T1000 (cell line): ENCODE measurements at regions not wholly inside any gene's neighbourhood (a gene's known extent, or its start where the extent isn't known, plus 50 kb on each side); places are given as distances from the start of the nearest gene placed in this dataset.
A peak's percentile ranks its signal among the peaks of the same experiment; 100 is the strongest.

Source experiments
- DNase-seq: peaks from one replicate; lab custom pipeline; 2025; ENCODE audit warnings: mixed read lengths; lab: John Stamatoyannopoulos, UW

- DNase-seq, result no peak
These were observed 266.1 kb upstream of the TMTC4 start for GRCh38 chr13:100940658-100941057.

DNA sequence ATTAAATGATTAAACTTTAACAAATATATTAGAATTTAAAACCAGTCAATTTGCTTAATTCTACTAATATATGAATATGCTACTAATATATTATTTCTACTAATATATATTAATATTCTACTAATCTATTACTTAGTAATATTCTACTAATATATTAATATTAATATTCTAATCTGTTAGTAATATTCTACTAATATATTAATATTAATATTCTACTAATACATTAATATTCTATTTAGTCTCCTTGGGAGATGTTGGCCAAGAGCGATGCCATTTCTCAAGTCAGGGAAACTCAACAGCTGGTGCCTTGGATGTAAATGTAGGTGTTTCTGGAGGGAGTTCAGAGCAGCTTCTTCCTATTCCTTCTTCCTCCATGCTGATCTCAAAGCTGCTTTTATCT, 259.2 kb upstream of the TMTC4 start:
- DNase-seq, result no peak

DNA sequence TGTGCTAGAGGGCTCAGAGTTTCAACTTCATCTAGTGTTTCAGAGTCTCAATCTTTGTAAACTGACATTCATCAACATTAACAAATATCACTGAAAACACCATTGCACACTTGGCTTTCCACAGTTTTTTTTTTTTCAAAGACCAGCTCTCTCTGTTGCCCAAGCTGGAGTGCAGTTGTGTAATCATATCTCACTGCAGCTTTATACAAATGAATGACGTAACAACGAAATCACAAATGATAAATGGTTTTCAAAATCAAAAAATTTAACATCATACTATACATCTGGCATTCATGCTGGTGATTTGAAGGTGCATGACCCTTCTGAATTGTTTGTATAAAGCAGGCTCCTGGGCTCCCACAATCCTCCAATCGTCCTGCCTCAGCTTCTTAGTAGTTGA, 248.0 kb upstream of the TMTC4 start:
- DNase-seq, result no peak

DNA sequence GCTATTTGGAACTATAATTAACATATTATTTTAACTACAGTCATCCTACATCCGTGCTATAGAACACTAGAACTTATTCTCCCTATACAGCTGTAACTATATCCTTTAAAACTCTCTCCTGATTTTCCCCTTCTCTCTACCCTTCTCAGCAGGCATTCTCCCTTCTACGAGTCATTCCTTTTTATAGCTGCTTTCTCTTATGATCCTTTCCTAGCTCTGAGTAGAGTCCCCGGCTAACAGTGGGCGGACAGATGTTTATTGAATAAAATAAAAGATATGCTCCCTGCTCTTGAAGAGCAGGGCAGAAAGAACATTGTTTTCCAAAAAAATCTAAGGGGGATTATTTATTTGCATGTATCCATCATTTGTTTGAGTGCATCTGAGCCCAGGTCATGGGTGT, 246.5 kb upstream of the TMTC4 start:
- no peak for DNase-seq

GRCh38 chr13:100917011-100917410, 242.4 kb upstream of the TMTC4 start:
- DNase-seq, result no peak

DNA sequence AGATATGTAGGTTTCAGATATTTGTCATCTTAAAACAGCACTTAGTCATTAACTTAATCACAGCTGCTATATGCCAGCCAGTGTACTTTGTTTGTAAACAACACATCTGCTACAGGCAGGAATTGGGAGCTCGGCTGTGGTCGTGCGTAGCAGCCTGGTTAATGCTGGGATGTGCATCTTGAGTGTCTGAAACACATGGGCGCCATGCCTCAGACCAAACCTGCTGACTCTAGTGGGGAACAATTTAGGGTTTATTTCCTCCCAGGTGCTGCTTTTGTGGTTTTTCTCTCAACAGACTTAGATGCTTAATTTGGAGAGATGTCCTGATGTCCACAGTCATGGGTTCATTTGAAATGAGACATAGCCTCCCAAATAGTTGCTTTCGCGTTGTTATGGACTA, 238.5 kb upstream of the TMTC4 start:
- DNase-seq, result no peak

DNA sequence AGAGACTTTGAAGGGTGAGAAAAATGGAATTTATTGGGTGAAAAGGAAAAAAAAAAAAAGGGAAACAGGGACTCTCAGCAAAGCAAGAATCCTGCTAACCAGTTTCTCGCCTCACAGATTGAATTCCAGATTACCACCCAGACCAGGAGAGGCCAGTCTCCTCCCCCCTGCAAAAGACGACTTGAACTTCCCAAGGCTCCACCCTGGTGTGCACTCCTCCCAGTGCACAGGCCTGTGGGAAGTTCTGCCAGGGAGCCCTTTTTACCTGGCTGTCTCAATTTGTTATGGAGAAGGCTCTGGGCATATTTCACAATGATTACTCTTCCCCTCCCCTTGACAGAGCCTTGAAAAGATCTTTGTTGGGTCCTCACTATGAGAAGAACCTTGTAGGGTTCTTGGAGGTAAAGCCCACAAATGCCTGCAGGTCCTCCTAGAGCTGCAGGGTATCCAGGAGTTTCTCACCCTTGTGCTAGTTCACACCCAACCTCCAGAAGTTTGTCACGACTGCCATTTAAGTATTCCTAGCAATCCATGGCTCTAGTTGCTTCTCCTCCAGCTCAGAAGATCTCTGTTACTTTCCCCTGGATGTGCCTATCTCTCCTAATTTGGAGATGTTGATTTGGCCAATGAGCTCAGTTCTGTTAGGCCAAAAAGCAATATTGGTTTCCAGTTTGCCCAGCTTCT, 229.8 kb upstream of the TMTC4 start:
- no peak for DNase-seq

GRCh38 chr13:100899720-100900316, 225.2 kb upstream of the TMTC4 start:
- DNase-seq, result no peak

GRCh38 chr13:100898431-100898830, 223.8 kb upstream of the TMTC4 start:
- no peak for DNase-seq

DNA sequence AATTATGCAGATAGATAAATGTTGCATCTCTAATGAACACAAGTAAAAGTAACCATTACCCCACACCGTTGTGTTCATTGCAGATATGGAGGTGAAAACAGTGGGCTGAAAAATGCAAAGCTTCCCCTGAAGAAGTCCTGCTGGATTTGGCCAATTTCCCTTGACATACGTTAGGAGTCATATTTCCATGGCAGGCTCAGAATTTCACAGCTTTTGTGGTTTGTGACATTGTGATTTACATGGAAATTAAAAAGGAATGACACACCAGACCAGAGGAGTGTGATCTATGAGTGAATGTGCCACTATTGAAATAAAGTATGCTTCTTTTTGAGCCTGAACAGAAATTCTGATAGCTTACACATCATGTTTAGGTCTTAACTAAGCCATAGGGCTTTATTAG, 221.1 kb upstream of the TMTC4 start:
- DNase-seq, result no peak

GRCh38 chr13:100892981-100893380, 218.4 kb upstream of the TMTC4 start:
- no peak for DNase-seq

GRCh38 chr13:100890645-100891044, 216.1 kb upstream of the TMTC4 start:
- DNase-seq, result no peak

DNA sequence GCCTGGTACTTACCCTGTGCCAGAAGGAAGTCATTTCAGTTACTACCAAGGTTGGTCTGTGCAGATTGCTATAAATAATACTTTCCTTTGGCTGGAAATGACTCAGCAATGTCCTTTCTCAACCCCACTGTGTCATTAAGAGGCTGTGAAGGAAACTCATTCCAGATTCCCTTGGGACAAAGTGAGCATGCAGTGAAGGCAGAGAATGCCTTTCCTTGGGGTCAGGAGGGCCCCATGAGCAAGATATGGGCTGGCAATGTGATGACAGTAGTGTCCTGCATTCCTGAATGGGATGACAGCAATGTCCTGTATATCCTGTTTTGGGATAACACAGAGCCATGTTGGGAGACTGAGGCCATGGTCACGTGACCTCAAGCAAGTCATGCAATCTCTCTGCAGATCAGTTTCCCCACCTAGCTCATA, 213.1 kb upstream of the TMTC4 start:
- DNase-seq, result peak; percentile 25

DNA sequence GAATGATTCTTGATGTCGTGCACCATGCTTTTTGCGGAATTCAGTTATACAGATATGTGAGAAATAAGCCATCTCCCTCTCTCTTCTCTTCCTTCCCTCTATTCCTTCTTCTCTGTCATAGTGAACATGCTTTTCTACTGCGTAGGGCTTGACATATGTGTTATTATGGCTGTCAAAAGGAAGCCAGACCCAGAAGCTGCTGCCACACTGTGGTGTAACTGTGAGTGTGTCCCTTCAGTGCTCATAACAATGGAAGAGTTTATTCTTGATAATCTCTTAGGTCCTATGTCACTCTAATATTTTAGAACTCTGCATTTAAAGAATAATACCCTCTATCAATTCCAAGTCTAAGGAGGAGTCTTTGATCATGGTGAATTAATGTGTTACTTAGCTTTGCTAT, 208.9 kb upstream of the TMTC4 start:
- no peak for DNase-seq

GRCh38 chr13:100881291-100881864, 206.8 kb upstream of the TMTC4 start:
- DNase-seq, result no peak

DNA sequence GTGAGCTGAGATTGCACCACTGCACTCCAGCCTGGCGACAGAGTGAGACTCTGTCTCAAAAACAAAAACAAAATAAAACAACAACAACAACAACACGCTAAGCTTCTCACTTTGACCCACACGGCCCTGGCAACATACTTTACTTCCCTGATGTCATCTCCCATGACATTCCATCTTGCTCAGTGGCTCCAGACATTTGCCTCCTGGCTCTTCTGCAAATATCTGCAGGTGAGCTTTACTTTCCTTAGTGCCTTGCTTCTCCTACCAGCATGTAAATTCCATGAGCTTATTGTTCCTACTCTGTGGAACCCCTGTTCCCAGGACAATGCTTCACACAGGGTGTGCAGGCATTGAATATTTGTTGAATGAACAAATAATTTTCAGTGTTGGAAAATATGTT, 205.6 kb upstream of the TMTC4 start:
- no peak for DNase-seq

DNA sequence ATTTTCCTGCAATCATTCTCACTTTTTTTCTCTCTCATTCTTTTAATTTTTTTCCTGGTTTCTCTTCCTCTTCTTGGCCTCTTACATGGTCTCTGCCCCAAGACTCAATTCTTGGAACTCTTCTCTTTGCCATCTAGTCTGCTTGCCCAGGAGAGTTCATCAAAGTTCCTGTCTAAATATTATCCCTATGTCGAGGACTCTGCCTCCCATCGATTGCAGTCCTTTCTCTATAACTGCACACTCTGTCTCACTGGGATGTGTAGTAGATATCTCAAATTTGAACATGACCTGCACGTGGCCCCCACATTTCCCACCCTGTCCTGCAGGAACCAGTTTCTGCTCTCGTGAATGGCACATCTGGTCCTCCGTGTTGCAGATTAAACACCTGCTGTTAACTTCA, 204.7 kb upstream of the TMTC4 start:
- no peak for DNase-seq

DNA sequence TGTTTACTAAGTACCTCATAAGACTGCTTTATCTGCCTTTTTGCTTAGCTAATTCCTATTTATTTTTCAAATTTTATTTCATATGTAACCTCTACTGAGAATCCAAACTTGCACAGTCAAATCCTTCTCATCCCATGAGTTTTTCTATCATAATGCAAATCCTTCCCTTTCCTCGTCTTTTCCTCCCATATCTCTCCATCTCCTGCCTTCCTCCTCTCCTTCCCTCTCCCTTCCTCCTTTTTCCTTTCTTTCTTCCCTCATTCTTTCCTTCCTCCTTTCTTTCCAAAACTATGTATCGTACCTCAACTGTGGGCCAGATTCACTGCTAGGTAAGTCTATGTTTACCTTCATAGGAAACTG, 201.4 kb upstream of the TMTC4 start:
- DNase-seq, result no peak

- DNase-seq, result peak; percentile 4
These were observed 200.9 kb upstream of the TMTC4 start for GRCh38 chr13:100875392-100876043.

DNA sequence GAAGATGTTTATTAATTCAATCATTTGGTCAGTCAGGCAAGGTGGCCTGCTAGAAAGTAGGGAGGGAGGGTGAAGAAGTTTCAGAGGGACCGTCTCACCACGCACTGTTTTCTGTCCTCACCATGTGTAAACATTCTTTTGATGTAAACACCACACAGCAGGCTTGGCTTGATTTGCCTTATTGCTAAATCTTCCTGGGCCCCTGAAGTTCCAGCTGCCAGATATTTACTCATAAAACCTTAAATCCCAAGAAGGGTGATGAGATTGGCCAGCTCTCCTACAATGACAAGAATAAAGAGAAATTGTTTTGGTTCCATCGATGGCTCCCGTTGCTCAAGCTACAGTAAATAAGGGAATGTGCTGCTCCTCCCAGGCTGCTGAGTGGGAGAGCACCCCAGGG, 198.2 kb upstream of the TMTC4 start:
- DNase-seq, result no peak

DNA sequence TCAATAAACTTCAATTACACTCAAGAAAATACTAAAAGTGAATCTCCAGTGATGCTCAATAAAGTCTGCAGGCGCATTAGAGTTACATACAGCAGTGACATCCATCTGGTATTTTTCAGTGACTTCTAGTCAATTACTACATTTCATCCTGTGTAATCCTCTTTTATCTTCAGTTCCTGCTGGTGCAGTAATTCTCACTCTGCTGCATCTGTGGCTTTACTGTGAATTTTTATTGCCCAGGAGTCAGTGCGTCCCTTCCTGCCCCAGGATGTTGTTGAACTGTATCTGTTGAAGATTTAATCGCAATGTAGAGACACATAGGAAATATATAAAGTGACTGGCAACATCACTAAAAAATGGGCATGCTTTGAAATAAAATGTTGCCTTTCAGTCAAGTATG, 196.3 kb upstream of the TMTC4 start:
- DNase-seq, result no peak

DNA sequence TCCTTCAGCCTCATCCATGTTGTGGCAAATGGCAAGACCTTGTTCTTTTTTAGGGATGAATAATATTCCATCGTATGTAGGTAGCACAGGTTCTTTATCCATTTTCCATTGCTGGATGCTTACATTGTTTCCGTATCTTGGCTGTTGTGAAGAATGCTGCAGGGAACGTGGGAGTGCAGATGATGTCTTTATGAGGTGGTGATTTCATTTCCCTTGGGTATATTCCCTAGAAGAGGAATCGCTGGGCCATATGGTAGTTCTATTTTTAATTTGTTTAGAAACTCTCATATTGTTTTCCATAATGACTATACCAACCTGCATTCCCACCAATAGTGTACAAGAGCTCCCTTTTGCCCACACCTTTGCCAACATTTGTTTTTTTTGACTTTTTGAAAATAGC, 186.3 kb upstream of the TMTC4 start:
- DNase-seq, result no peak

DNA sequence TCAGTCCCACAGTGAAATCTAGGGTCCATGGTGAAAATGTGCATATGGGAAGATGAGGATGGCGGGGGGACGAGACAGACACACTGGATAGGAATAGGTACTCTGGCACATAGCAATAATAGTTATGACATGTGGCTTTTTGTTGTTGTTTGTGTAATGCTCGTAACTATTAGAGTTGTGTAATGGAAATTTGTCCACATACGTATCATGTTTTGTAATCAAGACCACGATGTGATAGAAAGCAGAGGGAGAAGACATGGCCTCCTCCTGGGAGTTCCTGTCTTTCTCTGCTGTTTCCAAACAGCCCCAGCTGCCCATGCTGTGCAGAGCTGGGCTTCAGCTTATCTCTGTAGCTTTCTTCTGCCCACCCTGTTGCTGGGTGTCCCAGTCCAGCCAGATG, 185.3 kb upstream of the TMTC4 start:
- DNase-seq, result no peak
